Lower lobe of right lung (tissue), 2 donors: ENCODE measurements at regions not wholly inside any gene's neighbourhood (a gene's known extent, or its start where the extent isn't known, plus 50 kb on each side); places are given as distances from the start of the nearest gene placed in this dataset.

Experiments
- ATAC-seq, 2 donors: fragments of 200-7000 bp; cut with Tn5 transposase; one replicate each; pipeline ENCODE4 v1.9.1; 2020 to 2022; ENCODE audit warnings: mild to moderate bottlenecking in 2 of 2, moderate library complexity in 2 of 2
- DNase-seq: peaks from one replicate; pipeline ENCODE4 v3.0.0-alpha.2; 2020
- H3K27ac ChIP-seq: fragments of 200-600 bp; one replicate; pipeline ENCODE4 v1.8.0; 2022
- H3K27me3 ChIP-seq: fragments of 200-600 bp; one replicate; pipeline ENCODE4 v1.8.0; 2022; ENCODE audit warnings: low read depth
- H3K36me3 ChIP-seq: fragments of 200-600 bp; one replicate; pipeline ENCODE4 v1.8.0; 2022; ENCODE audit warnings: mild to moderate bottlenecking
- H3K4me1 ChIP-seq: fragments of 200-600 bp; one replicate; pipeline ENCODE4 v1.8.0; 2022
- H3K4me3 ChIP-seq: fragments of 200-600 bp; one replicate; pipeline ENCODE4 v1.8.0; 2022; ENCODE audit warnings: mild to moderate bottlenecking
- H3K9me3 ChIP-seq: fragments of 200-600 bp; one replicate; pipeline ENCODE4 v1.8.0; 2022
- intact Hi-C: fragments of 100-400 bp; cut with DNase I; formaldehyde crosslinking; loops from one replicate; pipeline ENCODE4 v1.11.0; 2022
- TF ChIP-seq, protein P1 (sequence below): fragments of 200-600 bp; IDR thresholded peaks from one replicate; pipeline ENCODE4 v1.8.0; 2022; ENCODE audit warnings: antibody characterized with exemption, mild to moderate bottlenecking
- donor health status: DM: no; HTN: yes; CAD: no; lungs with severe emphysema.

DNA sequence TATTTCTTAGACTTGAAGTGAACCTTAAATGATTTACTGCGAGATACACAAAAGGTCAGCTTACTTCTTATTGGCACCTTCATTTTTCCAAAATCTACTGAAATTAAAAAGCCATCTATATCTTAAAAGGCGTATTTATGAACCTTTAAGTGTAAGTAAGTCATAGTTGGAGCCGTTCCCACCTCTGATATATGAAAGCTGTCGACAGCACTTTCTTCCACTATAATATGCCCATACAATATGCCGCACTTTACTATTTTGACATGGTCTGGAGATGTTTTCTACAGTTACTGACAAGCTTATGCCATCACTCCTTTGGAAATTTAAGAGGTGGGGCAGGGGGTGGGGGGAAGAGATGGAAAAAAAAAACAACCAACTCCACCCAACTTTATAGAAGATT, 155.3 kb downstream of the PHETA1 start:
- ATAC-seq, result no peak

DNA sequence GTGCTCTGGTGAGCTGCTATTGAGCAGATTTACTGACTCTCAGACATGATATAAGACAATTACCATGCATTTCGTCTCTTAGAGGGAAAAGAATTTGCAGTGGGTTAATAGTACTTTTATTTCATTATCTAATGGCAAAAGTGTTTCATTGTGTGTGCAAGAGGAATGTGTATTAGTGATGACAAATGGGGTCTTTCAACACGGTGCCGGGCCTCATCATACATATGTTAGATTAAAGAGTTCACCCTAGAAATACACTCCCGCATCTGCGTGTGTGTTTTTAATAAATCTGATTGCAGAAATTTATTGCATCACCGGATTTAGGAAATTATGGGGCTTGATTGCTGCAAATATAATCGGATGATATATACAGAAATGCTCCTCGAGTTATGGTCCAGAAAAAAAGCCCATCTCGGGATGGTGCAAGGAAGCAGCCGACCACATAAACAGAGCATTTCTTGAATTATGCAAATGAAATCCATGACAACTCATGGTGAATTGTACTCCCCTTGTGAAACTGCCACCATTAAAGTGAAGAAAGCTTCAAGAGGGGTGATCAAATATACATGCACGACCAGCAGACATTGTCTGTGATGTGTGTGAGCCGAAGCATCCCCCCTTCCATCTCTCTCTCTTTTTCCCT, 156.0 kb downstream of the PHETA1 start:
- Histone ChIP-seq H3K27ac (no peak overlapping the region), H3K4me1 (no peaks in the 10 kb centered on the region), H3K36me3 (no peaks in the 10 kb centered on the region), H3K9me3 (no peaks in the 10 kb centered on the region), H3K27me3 (peaks cover 30% of the 10 kb centered on the region), H3K4me3 (no peak overlapping the region)
- DNase-seq (no peak), ATAC-seq (no peak)
- intact Hi-C loops, result no loop called here
- TF ChIP-seq, protein P1, sequence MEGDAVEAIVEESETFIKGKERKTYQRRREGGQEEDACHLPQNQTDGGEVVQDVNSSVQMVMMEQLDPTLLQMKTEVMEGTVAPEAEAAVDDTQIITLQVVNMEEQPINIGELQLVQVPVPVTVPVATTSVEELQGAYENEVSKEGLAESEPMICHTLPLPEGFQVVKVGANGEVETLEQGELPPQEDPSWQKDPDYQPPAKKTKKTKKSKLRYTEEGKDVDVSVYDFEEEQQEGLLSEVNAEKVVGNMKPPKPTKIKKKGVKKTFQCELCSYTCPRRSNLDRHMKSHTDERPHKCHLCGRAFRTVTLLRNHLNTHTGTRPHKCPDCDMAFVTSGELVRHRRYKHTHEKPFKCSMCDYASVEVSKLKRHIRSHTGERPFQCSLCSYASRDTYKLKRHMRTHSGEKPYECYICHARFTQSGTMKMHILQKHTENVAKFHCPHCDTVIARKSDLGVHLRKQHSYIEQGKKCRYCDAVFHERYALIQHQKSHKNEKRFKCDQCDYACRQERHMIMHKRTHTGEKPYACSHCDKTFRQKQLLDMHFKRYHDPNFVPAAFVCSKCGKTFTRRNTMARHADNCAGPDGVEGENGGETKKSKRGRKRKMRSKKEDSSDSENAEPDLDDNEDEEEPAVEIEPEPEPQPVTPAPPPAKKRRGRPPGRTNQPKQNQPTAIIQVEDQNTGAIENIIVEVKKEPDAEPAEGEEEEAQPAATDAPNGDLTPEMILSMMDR, result no peak

More for the DNA sequence above, 155.3 kb downstream of the PHETA1 start:
- peaks cover 36% of the 10 kb centered on the region for H3K27me3 ChIP-seq
- H3K9me3 ChIP-seq, result no peaks in the 10 kb centered on the region
- no peaks in the 10 kb centered on the region for H3K4me1 ChIP-seq
- H3K27ac ChIP-seq, result no peak overlapping the region
- TF ChIP-seq, protein P1, result no peak
- no peak overlapping the region for H3K4me3 ChIP-seq
- no peak for DNase-seq
- intact Hi-C loops, result no loop called here
- no peaks in the 10 kb centered on the region for H3K36me3 ChIP-seq

DNA sequence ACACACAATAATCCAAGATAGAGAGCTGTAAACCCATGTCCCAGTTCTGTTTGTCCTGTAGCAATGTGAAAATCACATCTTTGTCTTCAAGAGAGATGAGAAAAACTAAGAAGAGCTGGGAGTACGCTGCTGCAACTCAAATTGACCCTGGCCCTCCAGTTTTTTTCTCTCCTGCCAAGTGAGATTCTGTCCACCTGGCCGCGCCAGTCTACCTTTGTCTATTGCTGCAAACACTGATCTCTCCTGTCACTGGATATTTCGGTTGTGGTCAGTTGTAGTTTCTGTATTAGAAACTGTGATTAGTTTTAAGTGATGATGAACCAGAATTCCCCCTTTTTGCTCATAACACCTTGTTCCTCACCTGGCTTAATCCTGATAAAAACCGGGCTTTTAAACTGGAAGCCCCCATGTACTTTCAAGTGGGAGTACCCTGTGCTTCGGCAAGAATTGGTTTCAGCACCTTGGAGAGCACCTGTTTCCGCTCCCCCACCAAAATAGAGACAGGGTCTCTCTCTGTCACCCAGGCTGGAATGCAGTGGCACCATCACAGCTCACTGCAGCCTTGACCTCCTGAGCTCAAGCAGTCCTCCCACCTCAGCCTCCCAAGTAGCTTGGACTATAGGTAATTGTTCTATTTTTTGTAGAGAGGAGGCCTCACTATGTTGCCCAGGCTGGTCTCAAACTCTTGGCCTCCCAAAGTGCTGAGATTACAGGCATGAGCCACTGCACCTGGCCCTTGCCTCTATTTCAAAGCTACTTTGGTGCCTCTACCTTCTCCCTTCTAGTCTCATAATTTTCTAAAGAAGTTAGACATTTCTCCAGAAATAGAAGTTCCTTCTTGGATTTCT, 156.8 kb downstream of the PHETA1 start:
- no peaks in the 10 kb centered on the region for H3K36me3 ChIP-seq
- H3K27ac ChIP-seq, result no peak overlapping the region
- TF ChIP-seq, protein P1, result no peak
- no peak overlapping the region for H3K4me3 ChIP-seq
- intact Hi-C loops, result no loop called here
- ATAC-seq, result no peak
- H3K27me3 ChIP-seq, result peaks cover 22% of the 10 kb centered on the region
- H3K4me1 ChIP-seq, result no peaks in the 10 kb centered on the region
- no peaks in the 10 kb centered on the region for H3K9me3 ChIP-seq
- DNase-seq, result no peak

DNA sequence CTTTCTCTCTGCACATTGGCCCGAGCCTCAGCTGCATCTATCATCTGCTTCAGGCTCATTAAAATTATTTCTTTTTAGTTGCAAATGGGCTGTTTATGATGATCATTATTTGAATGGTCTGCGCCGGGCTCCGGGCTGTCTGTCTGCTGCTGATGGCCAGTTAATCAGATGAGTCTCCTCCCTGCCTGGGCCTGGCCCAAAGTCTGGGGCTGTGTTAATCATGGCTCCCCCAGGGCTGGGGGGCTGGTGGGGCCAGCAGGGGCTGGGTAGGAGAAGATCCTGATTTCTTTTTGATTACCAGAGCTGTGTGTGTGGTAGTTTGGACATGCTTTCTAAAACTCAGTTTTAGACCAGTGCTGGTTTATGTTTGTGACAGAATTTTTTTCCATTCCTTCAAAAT, 159.1 kb downstream of the PHETA1 start:
- no peak overlapping the region for H3K27ac ChIP-seq
- TF ChIP-seq, protein P1, result no peak
- no peak overlapping the region for H3K4me3 ChIP-seq
- no peaks in the 10 kb centered on the region for H3K36me3 ChIP-seq
- peaks cover 26% of the 10 kb centered on the region for H3K27me3 ChIP-seq
- DNase-seq (no peak), ATAC-seq (no peak)
- no peaks in the 10 kb centered on the region for H3K4me1 ChIP-seq
- H3K9me3 ChIP-seq, result no peaks in the 10 kb centered on the region
- intact Hi-C loops, result no loop called here

DNA sequence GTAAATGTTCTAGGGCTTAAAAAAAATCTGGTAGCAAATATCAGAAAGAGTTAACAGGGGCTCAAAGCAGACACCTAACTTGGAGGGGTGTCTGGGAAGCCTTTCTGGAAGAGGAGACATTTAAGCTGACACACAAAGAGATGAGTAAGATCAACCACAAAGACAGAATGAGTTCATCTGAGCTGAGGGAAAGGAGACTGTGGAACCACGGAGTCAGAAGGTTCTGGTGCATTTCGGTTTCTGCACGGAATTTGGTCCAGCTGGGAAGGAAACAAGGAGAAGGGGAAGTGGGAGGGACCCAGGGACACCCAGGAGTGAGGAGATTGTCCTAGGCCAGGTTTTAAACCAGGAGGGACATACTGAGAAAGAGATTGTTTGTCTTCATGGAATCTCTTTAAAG, 161.1 kb downstream of the PHETA1 start:
- Histone ChIP-seq H3K27me3 (peaks cover 40% of the 10 kb centered on the region), H3K36me3 (no peaks in the 10 kb centered on the region), H3K9me3 (no peaks in the 10 kb centered on the region), H3K27ac (no peak overlapping the region), H3K4me1 (no peaks in the 10 kb centered on the region), H3K4me3 (no peak overlapping the region)
- TF ChIP-seq, protein P1, result no peak
- no peak for ATAC-seq
- no peak for DNase-seq
- intact Hi-C loops, result no loop called here
